ENCODE measurements at regions not wholly inside any gene's neighbourhood (a gene's known extent, or its start where the extent isn't known, plus 50 kb on each side); places are given as distances from the start of the nearest gene placed in this dataset.

GRCh38 chr14:36373982-36374673, 53.7 kb upstream of the MBIP start (continued):
- TF ChIP-seq ZNF577 (CRISPR knock-in tag; IDR thresholded peaks at IDR 0.05; ENCODE audit: borderline replicate concordance, low read depth) (no peak), RXRB (CRISPR knock-in tag; IDR thresholded peaks at IDR 0.05; ENCODE audit: borderline replicate concordance) (peak; percentile 58), ZHX1 (CRISPR knock-in tag; IDR thresholded peaks at IDR 0.05; ENCODE audit: low read depth) (no peak), ZNF75D (CRISPR knock-in tag; IDR thresholded peaks at IDR 0.05; ENCODE audit: borderline replicate concordance) (no peak), CENPX (CRISPR knock-in tag; IDR thresholded peaks at IDR 0.05) (no peak), ZNF276 (CRISPR knock-in tag; IDR thresholded peaks at IDR 0.05; ENCODE audit: low read depth) (no peak), ZNF232 (CRISPR knock-in tag; IDR thresholded peaks at IDR 0.05; ENCODE audit: borderline replicate concordance) (no peak; the same call in 1 of the 2 replicates), ZNF263 (CRISPR knock-in tag; IDR thresholded peaks at IDR 0.05) (no peak), E2F1 (CRISPR knock-in tag; IDR thresholded peaks at IDR 0.05) (no peak), U2AF1 (optimal IDR thresholded peaks at IDR 0.05; ENCODE audit: low read depth, low read length) (no peak), ZSCAN20 (CRISPR knock-in tag; IDR thresholded peaks at IDR 0.05; ENCODE audit: borderline replicate concordance) (no peak), NFKB2 (CRISPR knock-in tag; IDR thresholded peaks at IDR 0.05; ENCODE audit: borderline replicate concordance) (no peak), SMARCE1 (IDR thresholded peaks at IDR 0.05; ENCODE audit: borderline replicate concordance) (no peak), KAT8 (CRISPR knock-in tag; IDR thresholded peaks at IDR 0.05) (0 out of 2 replicates have a peak, but pooled peaks have one; percentile 46), NPAS2 (CRISPR knock-in tag; IDR thresholded peaks at IDR 0.05; ENCODE audit: borderline replicate concordance) (no peak), ZNF580 (CRISPR knock-in tag; IDR thresholded peaks at IDR 0.05; ENCODE audit: borderline replicate concordance, low read depth) (peak; percentile 86), FOXK2 (IDR thresholded peaks at IDR 0.05) (no peak), ZNF282 (IDR thresholded peaks at IDR 0.05; ENCODE audit: partially characterized antibody) (no peak), ZNF746 (CRISPR knock-in tag; IDR thresholded peaks at IDR 0.05) (no peak)
- TF ChIP-seq, protein P1, sequence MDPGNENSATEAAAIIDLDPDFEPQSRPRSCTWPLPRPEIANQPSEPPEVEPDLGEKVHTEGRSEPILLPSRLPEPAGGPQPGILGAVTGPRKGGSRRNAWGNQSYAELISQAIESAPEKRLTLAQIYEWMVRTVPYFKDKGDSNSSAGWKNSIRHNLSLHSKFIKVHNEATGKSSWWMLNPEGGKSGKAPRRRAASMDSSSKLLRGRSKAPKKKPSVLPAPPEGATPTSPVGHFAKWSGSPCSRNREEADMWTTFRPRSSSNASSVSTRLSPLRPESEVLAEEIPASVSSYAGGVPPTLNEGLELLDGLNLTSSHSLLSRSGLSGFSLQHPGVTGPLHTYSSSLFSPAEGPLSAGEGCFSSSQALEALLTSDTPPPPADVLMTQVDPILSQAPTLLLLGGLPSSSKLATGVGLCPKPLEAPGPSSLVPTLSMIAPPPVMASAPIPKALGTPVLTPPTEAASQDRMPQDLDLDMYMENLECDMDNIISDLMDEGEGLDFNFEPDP (CRISPR knock-in tag; conservative IDR thresholded peaks at IDR 0.05): no peak
- TF ChIP-seq, protein P2, sequence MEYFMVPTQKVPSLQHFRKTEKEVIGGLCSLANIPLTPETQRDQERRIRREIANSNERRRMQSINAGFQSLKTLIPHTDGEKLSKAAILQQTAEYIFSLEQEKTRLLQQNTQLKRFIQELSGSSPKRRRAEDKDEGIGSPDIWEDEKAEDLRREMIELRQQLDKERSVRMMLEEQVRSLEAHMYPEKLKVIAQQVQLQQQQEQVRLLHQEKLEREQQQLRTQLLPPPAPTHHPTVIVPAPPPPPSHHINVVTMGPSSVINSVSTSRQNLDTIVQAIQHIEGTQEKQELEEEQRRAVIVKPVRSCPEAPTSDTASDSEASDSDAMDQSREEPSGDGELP (IDR thresholded peaks at IDR 0.05; ENCODE audit: borderline replicate concordance, low read depth): no peak

Measured in HepG2 (cell line).